Right cardiac atrium (tissue), 5 donors: ENCODE measurements at regions not wholly inside any gene's neighbourhood (a gene's known extent, or its start where the extent isn't known, plus 50 kb on each side); places are given as distances from the start of the nearest gene placed in this dataset.

Source experiments
- ATAC-seq, 2 donors: fragments of 200-7000 bp; cut with Tn5 transposase; one replicate each; pipeline versions ENCODE4 v1.8.0 to v1.9.1; 2020; ENCODE audit warnings: moderate library complexity in 2 of 2, mild to moderate bottlenecking in 1 of 2
- DNase-seq, 3 donors: peaks; one replicate each; pipeline ENCODE4 v3.0.0-alpha.2; 2020
- H3K27ac ChIP-seq: one replicate; pipeline ENCODE4 v1.5.1; 2013; ENCODE audit warnings: mild to moderate bottlenecking, low read length, control low read depth, moderate library complexity
- H3K27me3 ChIP-seq: one replicate; pipeline ENCODE4 v1.6.1; 2013; ENCODE audit not compliant: control insufficient read depth, insufficient read depth
- H3K4me1 ChIP-seq: one replicate; pipeline ENCODE4 v1.6.1; 2013; ENCODE audit warnings: low read length; ENCODE audit not compliant: control insufficient read depth, insufficient read depth
- H3K4me3 ChIP-seq: one replicate; pipeline ENCODE4 v1.5.1; 2013; ENCODE audit warnings: low read length, control low read depth
- H3K9me3 ChIP-seq: one replicate; pipeline ENCODE4 v1.6.1; 2013; ENCODE audit warnings: low read length; ENCODE audit not compliant: control insufficient read depth
- WGBS: extraction: QIAGEN DNeasy Blood & Tissue Kit; methylation state at CpG from one replicate; pipeline ENCODE4 v1.1.7; 2013; 5-methylcytosine and 5-hydroxymethylcytosine counted together
- intact Hi-C, 4 donors: fragments of 100-400 bp; cut with DNase I; formaldehyde crosslinking; loops; one replicate each; pipeline versions ENCODE4 v1.11.0 to v1.14.0; 2022 to 2023
- donor health status: healthy with polysubstance abuse.
- donor health status: DM: no; HTN: yes; CAD: no.
- donor health status: DM: no; HTN: no; CAD: no.
- donor health status: DM: no; HTN: yes; CAD: no; lungs with severe emphysema.
- donor health status: DM: yes; HTN: yes; CAD: no.

DNA sequence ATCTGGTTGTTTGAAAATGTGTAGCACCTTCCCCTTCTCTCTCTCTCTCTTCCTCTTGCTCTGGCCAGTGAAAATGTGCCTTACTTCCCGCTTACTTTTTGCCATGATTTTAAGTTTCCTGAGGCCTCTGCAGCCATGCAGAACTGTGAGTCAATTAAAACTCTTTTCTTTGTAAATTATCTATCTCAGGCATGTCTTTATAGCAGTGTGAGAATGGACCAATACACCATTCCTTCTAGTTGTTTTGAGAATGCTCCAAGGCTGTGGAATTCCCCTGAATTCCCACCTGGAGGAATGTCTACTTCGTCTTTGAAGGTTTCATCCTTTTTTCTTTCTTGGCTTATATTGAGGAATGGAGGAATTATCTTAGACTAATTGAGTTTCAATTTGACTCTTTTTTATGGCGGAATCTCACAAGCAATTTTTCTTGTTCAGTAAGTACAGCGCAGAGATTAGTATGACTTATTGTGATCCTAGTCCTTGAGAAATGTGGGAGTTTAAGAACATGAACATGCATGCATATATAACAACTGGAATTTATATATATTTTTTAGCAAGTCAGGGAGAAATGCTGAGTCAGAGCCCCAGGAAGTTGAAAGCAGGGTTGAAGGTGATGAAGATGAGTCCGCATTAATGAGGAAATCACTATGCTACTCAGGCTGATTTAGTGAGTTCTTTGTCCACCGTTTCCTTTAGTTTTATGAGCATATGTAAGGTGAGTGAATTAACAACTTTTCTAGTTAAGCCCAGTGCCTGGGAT lies 488.1 kb upstream of the ADAMTS16 start:
- H3K4me1 ChIP-seq = no peaks in the 10 kb centered on the region
- ATAC-seq (no peak), DNase-seq (no peak)
- H3K27ac ChIP-seq = no peak overlapping the region
- intact Hi-C loops = no loop called here
- no peaks in the 10 kb centered on the region for H3K27me3 ChIP-seq
- 88% methylated on average over 6 of the region's 6 CpGs for WGBS
- no peak overlapping the region for H3K4me3 ChIP-seq
- H3K9me3 ChIP-seq = no peaks in the 10 kb centered on the region

DNA sequence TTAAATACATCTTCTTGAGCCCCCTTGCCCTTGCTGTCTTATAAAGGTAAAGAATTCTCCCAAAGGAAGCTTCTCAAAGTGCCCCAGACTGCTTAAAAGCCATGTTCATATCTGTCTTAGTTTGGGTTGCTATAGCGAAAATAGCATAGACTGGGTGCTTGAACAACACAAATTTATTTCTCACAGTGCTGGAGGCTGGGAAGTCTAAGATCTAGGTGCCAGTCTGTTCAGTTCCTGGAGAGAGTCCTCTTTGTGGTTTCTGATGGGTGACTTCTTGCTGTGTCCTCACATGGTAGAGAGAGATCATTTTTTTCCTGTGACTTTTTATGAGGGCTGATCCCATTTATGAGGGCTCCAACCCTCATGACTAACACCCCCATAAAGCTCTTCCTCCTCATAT lies 486.7 kb upstream of the ADAMTS16 start:
- no peak overlapping the region for H3K4me3 ChIP-seq
- no peak overlapping the region for H3K27ac ChIP-seq
- WGBS = 86% methylated on average over 1 of the region's 1 CpG
- H3K27me3 ChIP-seq = no peaks in the 10 kb centered on the region
- H3K9me3 ChIP-seq = peaks cover 2% of the 10 kb centered on the region
- intact Hi-C loops = no loop called here
- H3K4me1 ChIP-seq = no peaks in the 10 kb centered on the region
- DNase-seq (no peak), ATAC-seq (no peak)

DNA sequence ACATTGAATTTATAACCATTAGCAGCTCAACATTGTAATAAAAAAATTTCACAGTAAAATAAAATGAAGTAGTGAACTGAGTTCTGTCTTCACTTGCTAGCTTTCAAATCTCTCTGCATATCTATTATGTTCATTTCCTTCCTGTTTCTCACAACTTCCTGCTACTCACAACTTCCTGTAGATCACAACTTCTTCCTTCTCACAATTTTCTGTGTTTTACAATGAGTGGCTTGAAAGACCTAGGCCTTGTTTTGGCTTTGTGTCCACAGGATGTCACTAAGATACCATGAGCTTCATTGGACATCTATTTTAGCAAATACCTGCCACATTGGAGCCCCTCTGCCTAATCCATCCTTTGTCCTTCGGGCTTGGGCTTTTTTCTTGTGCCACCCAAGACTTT lies 480.3 kb upstream of the ADAMTS16 start:
- ATAC-seq = no peak

DNA sequence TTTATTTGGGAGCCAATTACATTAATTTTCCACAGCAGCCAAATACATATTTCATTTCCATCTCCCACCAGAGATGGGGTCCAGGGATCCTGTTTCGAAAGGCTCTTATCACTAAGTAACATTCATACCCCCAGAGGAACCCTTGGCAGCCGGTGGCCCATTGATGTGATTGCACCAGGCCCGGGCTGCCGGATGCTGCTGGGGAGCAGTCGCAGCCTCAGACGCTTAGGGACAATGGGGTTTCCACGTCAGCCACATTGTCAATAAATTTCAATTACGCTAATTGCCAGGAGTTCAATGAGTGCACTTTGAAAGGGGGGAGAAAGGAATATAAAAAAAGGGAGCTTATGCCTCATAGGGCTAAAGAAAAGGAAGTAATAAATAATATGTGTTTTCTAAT lies 478.8 kb upstream of the ADAMTS16 start:
- DNase-seq (no peak), ATAC-seq (no peak)
- 82% methylated on average over 8 of the region's 8 CpGs for WGBS
- H3K27ac ChIP-seq = no peak overlapping the region
- H3K9me3 ChIP-seq = peaks cover 4% of the 10 kb centered on the region
- H3K4me1 ChIP-seq = no peaks in the 10 kb centered on the region
- H3K27me3 ChIP-seq = no peaks in the 10 kb centered on the region
- intact Hi-C loops = no loop called here
- H3K4me3 ChIP-seq = no peak overlapping the region

More for the DNA sequence above, 480.3 kb upstream of the ADAMTS16 start:
- no peak for DNase-seq
- intact Hi-C loops = no loop called here
- no peaks in the 10 kb centered on the region for H3K27me3 ChIP-seq
- H3K4me3 ChIP-seq = no peak overlapping the region
- H3K9me3 ChIP-seq = peaks cover 3% of the 10 kb centered on the region
- WGBS = 76% methylated on average over 1 of the region's 1 CpG
- H3K4me1 ChIP-seq = no peaks in the 10 kb centered on the region
- no peak overlapping the region for H3K27ac ChIP-seq

DNA sequence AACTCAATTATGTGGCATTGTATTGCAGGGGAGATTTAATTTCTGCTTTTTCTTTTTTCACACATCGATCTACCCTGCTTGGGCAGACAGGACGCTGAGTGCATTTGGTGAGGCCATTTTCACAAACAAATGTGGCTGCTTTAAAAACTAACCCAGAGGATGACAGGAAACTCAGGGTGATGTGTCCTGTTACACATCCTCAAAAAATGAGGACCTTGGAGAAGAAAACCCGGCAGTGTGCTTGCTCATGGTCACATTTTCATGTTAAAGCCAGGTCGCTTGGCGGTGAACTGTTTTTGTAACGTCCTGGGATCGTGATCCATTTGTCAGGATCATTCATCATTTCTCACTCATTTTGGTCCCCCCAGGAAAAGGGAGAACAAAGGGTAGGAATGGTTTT lies 478.3 kb upstream of the ADAMTS16 start:
- Histone ChIP-seq H3K9me3 (peaks cover 4% of the 10 kb centered on the region), H3K27me3 (no peaks in the 10 kb centered on the region), H3K4me3 (no peak overlapping the region), H3K27ac (no peak overlapping the region), H3K4me1 (no peaks in the 10 kb centered on the region)
- DNase-seq (no peak), ATAC-seq (no peak)
- intact Hi-C loops = no loop called here
- 74% methylated on average over 7 of the region's 7 CpGs for WGBS

DNA sequence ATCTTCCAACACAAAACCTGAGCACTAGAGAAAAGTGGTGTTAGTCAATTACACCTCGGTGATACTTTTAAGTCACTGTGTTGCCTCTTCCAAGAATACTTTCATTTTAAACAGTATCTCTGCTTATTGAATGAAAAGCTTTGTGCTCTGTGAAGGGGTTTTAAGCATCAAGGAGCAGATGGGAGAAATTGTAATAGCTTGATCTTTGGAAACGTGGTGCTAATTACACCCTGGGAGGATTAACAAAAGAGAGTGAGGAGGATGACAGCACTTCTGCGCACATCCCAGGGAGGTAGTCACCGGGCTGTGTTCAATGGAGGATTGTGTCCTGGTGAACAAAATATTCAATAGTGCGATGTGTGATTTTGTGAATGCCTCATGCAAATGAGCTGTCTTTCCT lies 477.4 kb upstream of the ADAMTS16 start:
- WGBS = 82% methylated on average over 5 of the region's 5 CpGs
- intact Hi-C loops = no loop called here
- Histone ChIP-seq H3K27ac (no peak overlapping the region), H3K4me3 (no peak overlapping the region), H3K27me3 (no peaks in the 10 kb centered on the region), H3K4me1 (no peaks in the 10 kb centered on the region), H3K9me3 (peaks cover 4% of the 10 kb centered on the region)
- DNase-seq (no peak), ATAC-seq (no peak)

DNA sequence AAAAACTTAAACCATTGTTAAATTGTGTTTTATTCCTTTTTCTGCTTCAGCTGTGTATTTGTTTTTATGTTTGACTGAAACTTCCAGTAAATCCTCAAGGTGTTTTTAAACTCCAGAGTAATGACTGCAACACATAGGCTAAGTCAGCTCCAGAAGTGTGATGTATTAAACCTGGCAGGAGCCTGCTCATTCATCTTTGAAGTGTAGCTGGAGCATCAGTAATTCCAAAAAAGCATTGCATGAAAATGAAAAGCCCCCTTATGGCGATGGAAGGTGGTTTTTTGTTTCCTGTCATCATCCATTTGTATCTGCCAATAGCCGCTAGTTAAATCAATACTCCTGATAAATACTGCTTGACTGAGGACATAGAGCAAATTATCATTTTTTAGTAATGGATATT lies 474.2 kb upstream of the ADAMTS16 start:
- no peaks in the 10 kb centered on the region for H3K27me3 ChIP-seq
- H3K9me3 ChIP-seq = peaks cover 5% of the 10 kb centered on the region
- WGBS = 80% methylated on average over 2 of the region's 2 CpGs
- ATAC-seq (no peak), DNase-seq (no peak)
- H3K4me1 ChIP-seq = no peaks in the 10 kb centered on the region
- no peak overlapping the region for H3K4me3 ChIP-seq
- intact Hi-C loops = no loop called here
- H3K27ac ChIP-seq = no peak overlapping the region

DNA sequence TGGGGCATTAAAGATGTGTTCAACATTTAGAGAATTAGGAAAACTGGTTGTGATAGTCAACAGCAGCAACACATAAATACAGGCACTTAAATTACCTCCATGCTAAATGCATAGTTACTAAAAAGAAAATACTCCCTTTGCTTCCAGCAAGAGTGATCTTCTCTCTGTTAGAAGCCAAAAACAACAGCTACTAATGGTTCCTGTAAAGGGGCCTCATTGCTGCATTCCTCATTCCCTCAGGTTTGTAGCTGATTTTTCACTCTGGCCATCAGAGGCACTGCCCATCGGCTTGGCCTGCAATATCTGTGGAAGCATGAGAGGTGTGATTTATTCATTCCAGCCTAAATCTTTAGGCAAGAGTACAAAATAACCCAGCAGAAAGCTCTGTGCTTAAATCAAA lies 466.0 kb upstream of the ADAMTS16 start:
- no peaks in the 10 kb centered on the region for H3K27me3 ChIP-seq
- H3K27ac ChIP-seq = no peak overlapping the region
- H3K9me3 ChIP-seq = peaks cover 5% of the 10 kb centered on the region
- ATAC-seq = no peak
- H3K4me1 ChIP-seq = peaks cover 2% of the 10 kb centered on the region
- WGBS = 41% methylated on average over 1 of the region's 1 CpG
- no peak for DNase-seq
- no peak overlapping the region for H3K4me3 ChIP-seq
- intact Hi-C loops = no loop called here

DNA sequence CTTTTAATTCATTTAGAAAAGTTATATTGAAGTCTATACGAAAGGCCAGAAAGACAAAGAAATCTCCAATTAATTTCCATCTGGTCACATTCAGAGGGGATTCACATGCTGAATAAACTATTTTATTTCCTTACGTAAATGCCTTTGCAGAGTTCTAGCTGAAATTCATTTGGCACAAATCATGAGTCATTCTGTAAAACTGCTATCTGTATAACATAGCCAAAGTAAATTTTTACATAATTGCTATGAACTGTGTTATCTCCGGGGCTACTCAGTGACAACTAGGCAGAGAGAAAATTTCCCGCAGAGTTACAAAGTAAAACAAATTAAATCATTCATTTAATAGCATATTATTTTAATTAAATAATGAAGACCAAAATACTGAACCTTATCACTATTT lies 463.2 kb upstream of the ADAMTS16 start:
- DNase-seq (no peak), ATAC-seq (no peak)
- H3K9me3 ChIP-seq = no peaks in the 10 kb centered on the region
- H3K4me3 ChIP-seq = no peak overlapping the region
- no peaks in the 10 kb centered on the region for H3K4me1 ChIP-seq
- intact Hi-C loops = no loop called here
- 54% methylated on average over 4 of the region's 4 CpGs for WGBS
- no peak overlapping the region for H3K27ac ChIP-seq
- no peaks in the 10 kb centered on the region for H3K27me3 ChIP-seq

DNA sequence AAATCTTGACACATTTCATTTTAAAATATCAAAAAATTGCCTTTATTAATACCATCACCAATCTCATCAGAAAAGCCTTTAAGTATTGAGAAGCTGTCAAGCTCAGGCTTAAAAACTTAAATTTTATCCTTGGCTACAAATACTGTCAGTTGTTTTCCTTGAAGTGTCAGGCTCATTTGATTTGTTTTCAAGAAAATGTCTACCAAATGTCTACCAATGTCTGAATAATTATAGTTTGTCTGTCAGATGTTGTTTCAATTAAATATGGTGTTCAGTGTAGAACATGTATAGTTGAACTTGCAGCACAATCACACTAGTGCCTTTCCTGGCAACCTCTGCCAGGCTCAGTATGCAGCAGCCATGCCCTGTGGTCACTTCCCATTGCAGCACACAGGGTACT lies 455.2 kb upstream of the ADAMTS16 start:
- H3K27ac ChIP-seq = no peak overlapping the region
- ATAC-seq = no peak
- DNase-seq = no peak
- no peaks in the 10 kb centered on the region for H3K4me1 ChIP-seq
- no peak overlapping the region for H3K4me3 ChIP-seq
- intact Hi-C loops = no loop called here
- H3K9me3 ChIP-seq = peaks cover 2% of the 10 kb centered on the region
- H3K27me3 ChIP-seq = no peaks in the 10 kb centered on the region

DNA sequence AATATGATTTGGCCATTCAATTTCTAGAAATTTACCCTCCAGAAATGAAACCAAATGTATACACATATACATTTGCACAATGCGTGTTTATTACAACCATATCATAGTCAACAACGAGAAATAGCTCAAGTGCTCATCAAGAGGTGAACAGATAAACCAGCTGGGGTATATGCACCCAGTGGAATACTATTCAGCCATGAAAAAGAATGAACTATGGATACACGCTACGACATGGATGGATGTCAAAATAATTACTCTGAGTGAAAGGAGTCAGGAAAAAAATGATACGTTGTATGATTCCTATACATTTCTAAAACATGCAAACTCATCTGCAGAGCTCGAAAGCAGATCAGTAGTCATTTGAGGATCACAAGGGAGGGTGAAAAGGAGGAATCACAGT lies 441.5 kb upstream of the ADAMTS16 start:
- H3K4me1 ChIP-seq = no peaks in the 10 kb centered on the region
- no peaks in the 10 kb centered on the region for H3K9me3 ChIP-seq
- no peak for ATAC-seq
- WGBS = 91% methylated on average over 6 of the region's 6 CpGs
- no peak overlapping the region for H3K27ac ChIP-seq
- H3K27me3 ChIP-seq = no peaks in the 10 kb centered on the region
- no peak overlapping the region for H3K4me3 ChIP-seq
- DNase-seq = no peak
- intact Hi-C loops = loop anchor here in 1 of 4 donors (5.0 kb wide), 1 partner anchor 181 kb away; no protein-coding TSS in a partner anchor

DNA sequence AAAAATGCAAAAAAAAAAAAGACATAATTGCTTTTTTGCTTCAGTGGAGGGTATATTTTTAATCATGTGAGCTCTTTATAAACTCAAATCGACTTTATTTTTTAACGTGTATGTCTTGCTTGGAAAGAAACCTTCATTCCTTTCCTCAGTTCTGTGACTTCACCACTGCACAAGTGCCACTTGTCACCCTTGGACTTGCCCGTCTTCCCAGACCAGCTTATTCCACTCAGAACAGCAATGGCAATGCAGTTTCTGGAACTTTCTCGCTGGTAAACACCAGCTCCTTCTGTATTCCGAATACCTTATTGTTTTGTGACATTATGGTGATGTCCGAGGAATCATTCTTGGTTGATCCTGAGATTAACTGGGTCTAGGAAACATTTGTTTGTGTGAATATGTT lies 440.5 kb upstream of the ADAMTS16 start:
- Histone ChIP-seq H3K4me1 (no peaks in the 10 kb centered on the region), H3K9me3 (no peaks in the 10 kb centered on the region), H3K27me3 (no peaks in the 10 kb centered on the region), H3K4me3 (no peak overlapping the region), H3K27ac (no peak overlapping the region)
- 53% methylated on average over 6 of the region's 6 CpGs for WGBS
- ATAC-seq (no peak), DNase-seq (no peak)
- intact Hi-C loops = loop anchor here in 1 of 4 donors (5.0 kb wide), 1 partner anchor 182 kb away; no protein-coding TSS in a partner anchor
